HG02852 (cell line): ENCODE measurements at regions not wholly inside any gene's neighbourhood (a gene's known extent, or its start where the extent isn't known, plus 50 kb on each side); places are given as distances from the start of the nearest gene placed in this dataset.
"Not testable (repeated sequence)": the region's sequence is repeated elsewhere in the genome, so short reads cannot be mapped to it uniquely, and the experiment has no call there.

Experiments used
- ATAC-seq: cut with Tn5 transposase; IDR thresholded peaks from one replicate; pipeline ENCODE4 v1.9.1; 2021; ENCODE audit warnings: mild to moderate bottlenecking, moderate library complexity; ENCODE audit not compliant: unreplicated experiment

GRCh38 chr13:90514712-90515111 is 832.8 kb upstream of the MIR17HG start:
- ATAC-seq = not testable (repeated sequence)

GRCh38 chr13:90518417-90518816 is 829.1 kb upstream of the MIR17HG start:
- no peak for ATAC-seq

- ATAC-seq = no peak
Observed at GRCh38 chr13:90519157-90519556, 828.3 kb upstream of the MIR17HG start.

GRCh38 chr13:90526711-90527110 is 820.8 kb upstream of the MIR17HG start:
- no peak for ATAC-seq

GRCh38 chr13:90531744-90532143 is 815.7 kb upstream of the MIR17HG start:
- ATAC-seq = no peak

GRCh38 chr13:90532861-90533492 is 814.5 kb upstream of the MIR17HG start:
- no peak for ATAC-seq

GRCh38 chr13:90533866-90534265 is 813.6 kb upstream of the MIR17HG start:
- no peak for ATAC-seq

GRCh38 chr13:90534617-90535370 is 812.7 kb upstream of the MIR17HG start:
- ATAC-seq = no peak

- no peak for ATAC-seq
Observed at GRCh38 chr13:90535421-90535820, 812.1 kb upstream of the MIR17HG start.

GRCh38 chr13:90538063-90538462 is 809.4 kb upstream of the MIR17HG start:
- ATAC-seq = no peak

- ATAC-seq = no peak
Observed at GRCh38 chr13:90541346-90541745, 806.1 kb upstream of the MIR17HG start.

- no peak for ATAC-seq
Observed at GRCh38 chr13:90542959-90543505, 804.5 kb upstream of the MIR17HG start.

GRCh38 chr13:90545070-90545840 is 802.2 kb upstream of the MIR17HG start:
- ATAC-seq = no peak

GRCh38 chr13:90547272-90547790 is 800.2 kb upstream of the MIR17HG start:
- ATAC-seq = no peak

GRCh38 chr13:90551253-90551652 is 796.2 kb upstream of the MIR17HG start:
- ATAC-seq = no peak

- ATAC-seq = no peak
Observed at GRCh38 chr13:90552702-90553101, 794.8 kb upstream of the MIR17HG start.

GRCh38 chr13:90553159-90553558 is 794.3 kb upstream of the MIR17HG start:
- ATAC-seq = no peak

- ATAC-seq = no peak
Observed at GRCh38 chr13:90557626-90558025, 789.9 kb upstream of the MIR17HG start.

GRCh38 chr13:90562443-90562842 is 785.0 kb upstream of the MIR17HG start:
- no peak for ATAC-seq

GRCh38 chr13:90564096-90564495 is 783.4 kb upstream of the MIR17HG start:
- ATAC-seq = no peak

GRCh38 chr13:90564566-90564965 is 782.9 kb upstream of the MIR17HG start:
- no peak for ATAC-seq
